BJ (cell line): ENCODE measurements at regions not wholly inside any gene's neighbourhood (a gene's known extent, or its start where the extent isn't known, plus 50 kb on each side); places are given as distances from the start of the nearest gene placed in this dataset.

Source experiments
- CTCF ChIA-PET: fragments of 350-600 bp; formaldehyde crosslinking; extraction: SDS; loops from one replicate; lab custom pipeline; 2021; ENCODE audit warnings: antibody characterized with exemption, inconsistent platforms; lab: Yijun Ruan, JAX
- POLR2A ChIA-PET: fragments of 300-600 bp; sonication (Branson Sonifier 250); formaldehyde crosslinking; extraction: SDS; loops from one replicate; lab custom pipeline; 2021; ENCODE audit warnings: antibody characterized with exemption; lab: Charles Lee
- DNase-seq: peaks from one replicate; pipeline ENCODE4 v3.0.0-alpha.2; 2011; ENCODE audit warnings: low read depth
- H3K27me3 ChIP-seq: 2 replicates; pipeline ENCODE4 v1.6.0; 2011; ENCODE audit warnings: low read length; ENCODE audit not compliant: control insufficient read depth, insufficient read depth
- H3K36me3 ChIP-seq: 2 replicates; pipeline ENCODE4 v1.5.1; 2011; ENCODE audit warnings: low read length; ENCODE audit not compliant: control insufficient read depth, insufficient read depth
- H3K4me3 ChIP-seq: 2 replicates; pipeline ENCODE4 v1.5.1; 2011; ENCODE audit warnings: low read depth, mild to moderate bottlenecking, control low read depth, low read length
- CTCF ChIP-seq: IDR thresholded peaks from 2 replicates; pipeline ENCODE4 v1.5.1; 2011; ENCODE audit warnings: low read depth, mild to moderate bottlenecking, control low read depth, inconsistent platforms, low read length, moderate library complexity; ENCODE audit not compliant: insufficient read depth

DNA sequence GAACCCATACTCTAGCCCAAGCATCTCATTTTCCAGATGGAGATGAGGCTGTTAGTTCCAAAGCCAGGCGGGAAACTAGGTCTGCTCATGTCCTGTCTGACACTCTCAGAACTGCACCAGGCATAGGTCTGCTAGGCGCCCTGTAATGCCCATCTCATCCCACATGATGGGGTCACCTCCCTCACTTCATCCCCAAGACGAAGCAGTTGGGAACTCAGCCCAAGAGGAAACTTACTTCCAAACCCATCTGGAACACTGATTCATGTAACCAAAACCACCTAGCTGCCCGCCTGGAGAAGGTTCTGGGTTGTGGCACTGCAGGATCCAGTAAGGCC, 84.0 kb upstream of the PRNP start:
- H3K36me3 ChIP-seq = no peaks in the 10 kb centered on the region
- CTCF ChIA-PET = interaction anchor here (1.6 to 2.4 kb wide), 5 partner anchors 9 to 352 kb away, joined by 4 to 11 read pairs (median 6); no protein-coding TSS in a partner anchor
- no peak for DNase-seq
- H3K27me3 ChIP-seq = no peaks in the 10 kb centered on the region
- POLR2A ChIA-PET = no interaction called here
- H3K4me3 ChIP-seq = no peak overlapping the region
- TF ChIP-seq CTCF = no peak; the same call in 1 of the 2 replicates

DNA sequence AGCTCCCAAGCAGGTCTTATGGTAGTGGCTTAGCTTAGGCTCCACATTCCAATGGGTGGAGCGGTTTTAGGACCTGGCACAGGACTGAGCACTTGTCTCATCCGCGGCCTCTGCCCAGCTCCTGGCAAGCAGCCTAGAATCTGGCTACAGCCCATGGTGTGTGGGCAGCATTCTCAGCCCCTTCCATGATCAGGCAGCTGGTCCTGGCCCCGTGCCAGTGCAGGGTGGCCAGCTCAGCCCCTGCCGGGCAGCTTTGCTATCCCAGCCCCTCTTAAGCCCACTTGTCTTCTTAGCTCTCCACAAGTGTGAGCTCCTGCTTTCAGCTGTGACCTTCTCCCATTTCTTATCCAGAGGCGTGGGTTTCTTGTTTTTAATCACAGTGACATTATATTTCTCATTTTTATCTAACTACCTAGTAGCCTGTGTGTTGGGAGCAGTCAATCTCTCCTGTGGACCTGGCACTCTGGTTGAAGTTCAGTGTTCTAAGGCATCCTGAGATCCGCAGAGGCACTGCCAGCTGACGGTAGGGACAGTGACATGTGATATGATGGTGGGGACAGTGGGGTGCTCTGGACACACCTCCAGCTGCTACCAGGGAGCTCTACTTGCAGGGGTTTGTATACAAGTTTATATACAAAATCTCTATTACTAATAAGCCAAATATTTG, 84.5 kb upstream of the PRNP start:
- CTCF ChIA-PET = interaction anchor here (1.0 to 2.4 kb wide), 5 partner anchors 10 to 139 kb away, joined by 3 to 11 read pairs (median 5); no protein-coding TSS in a partner anchor
- DNase-seq = no peak
- POLR2A ChIA-PET = no interaction called here
- Histone ChIP-seq H3K4me3 (no peak overlapping the region), H3K36me3 (no peaks in the 10 kb centered on the region), H3K27me3 (no peaks in the 10 kb centered on the region)
- TF ChIP-seq CTCF = no peak

DNA sequence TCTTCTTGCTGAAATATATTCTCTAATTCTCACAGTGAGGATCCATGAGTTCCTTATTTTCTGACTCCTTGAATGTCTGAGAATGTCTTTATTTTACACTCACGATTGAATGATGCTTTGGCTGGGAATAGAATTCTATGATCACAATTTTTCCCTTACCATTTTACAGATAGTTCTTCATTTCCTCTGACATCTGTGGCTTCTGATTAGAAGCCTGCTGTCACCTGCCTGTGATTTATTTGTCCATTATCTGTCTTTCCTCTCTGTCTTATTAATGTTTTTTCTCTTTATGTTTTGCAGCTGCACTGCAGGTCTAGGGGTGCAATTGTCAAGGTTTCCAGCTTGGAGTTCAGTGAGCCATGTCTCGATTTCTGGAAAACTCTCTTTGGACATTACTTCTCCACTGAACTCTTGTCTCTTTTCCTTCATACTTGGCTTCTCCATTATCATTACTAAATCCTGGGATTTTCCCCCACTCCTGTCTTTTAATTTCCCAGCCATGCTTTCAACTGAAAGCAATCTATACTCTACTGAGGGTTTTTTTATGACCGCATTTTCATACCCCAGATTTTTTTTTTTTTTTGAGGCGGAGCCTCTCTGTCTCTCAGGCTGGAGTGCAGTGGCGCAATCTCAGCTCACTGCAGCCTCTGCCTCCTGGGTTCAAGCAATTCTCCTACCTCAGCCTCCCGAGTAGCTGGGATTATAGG, 85.8 kb upstream of the PRNP start:
- Histone ChIP-seq H3K4me3 (no peak overlapping the region), H3K27me3 (no peaks in the 10 kb centered on the region), H3K36me3 (no peaks in the 10 kb centered on the region)
- POLR2A ChIA-PET = no interaction called here
- DNase-seq = no peak
- TF ChIP-seq CTCF = no peak
- CTCF ChIA-PET = interaction anchor here (1.0 to 2.4 kb wide), 2 partner anchors 120 to 140 kb away, joined by 3 to 10 read pairs; no protein-coding TSS in a partner anchor

- CTCF ChIA-PET = interaction anchor here (1.0 to 3.8 kb wide), 3 partner anchors 28 to 371 kb away, joined by 3 to 15 read pairs (median 3); no protein-coding TSS in a partner anchor
- POLR2A ChIA-PET = no interaction called here
- Histone ChIP-seq H3K4me3 (no peak overlapping the region), H3K36me3 (no peaks in the 10 kb centered on the region), H3K27me3 (no peaks in the 10 kb centered on the region)
- no peak for TF ChIP-seq CTCF
- no peak for DNase-seq
Measured at GRCh38 chr20:4597215-4597614, 89.0 kb upstream of the PRNP start.

- ChIA-PET POLR2A (no interaction called here), CTCF (interaction anchor here (0.6 to 2.8 kb wide), 20 partner anchors 9 to 508 kb away, joined by 3 to 11 read pairs (median 3); no protein-coding TSS in a partner anchor)
- no peak overlapping the region for H3K4me3 ChIP-seq
- DNase-seq = no peak
- H3K36me3 ChIP-seq = no peaks in the 10 kb centered on the region
- H3K27me3 ChIP-seq = no peaks in the 10 kb centered on the region
- TF ChIP-seq CTCF = no peak
Measured at GRCh38 chr20:4593149-4593525, 93.1 kb upstream of the PRNP start.
